OCI-LY7 (cell line): ENCODE measurements at regions not wholly inside any gene's neighbourhood (a gene's known extent, or its start where the extent isn't known, plus 50 kb on each side); places are given as distances from the start of the nearest gene placed in this dataset.

Source experiments
- BruUV-seq: library from RNA; stranded (reverse); fragments of 400-500 nt; replicated peaks from 2 replicates; lab custom pipeline; 2021; lab: Mats Ljungman, UMichigan
- CTCF ChIA-PET: fragments of 300-600 bp; sonication (Branson Sonifier 250); formaldehyde crosslinking; loops from one replicate; lab custom pipeline; 2022; ENCODE audit warnings: antibody characterized with exemption; ENCODE audit not compliant: unreplicated experiment; lab: Charles Lee
- POLR2A ChIA-PET: fragments of 300-600 bp; sonication (Branson Sonifier 250); formaldehyde crosslinking; loops from one replicate; lab custom pipeline; 2022; ENCODE audit warnings: antibody characterized with exemption; lab: Charles Lee
- DNase-seq: peaks from one replicate; pipeline ENCODE4 v3.0.0-alpha.2; 2015; ENCODE audit warnings: low spot score
- H2AFZ ChIP-seq: fragments of 200-600 bp; sonication (generic), shearing (Covaris generic); 2 replicates; pipeline ENCODE4 v1.6.1; 2014; ENCODE audit warnings: mild to moderate bottlenecking, antibody characterized with exemption, low read length, moderate library complexity
- H3K27ac ChIP-seq: fragments of 200-600 bp; sonication (generic); 2 replicates; pipeline ENCODE4 v1.5.1; 2014; ENCODE audit warnings: mixed run types, low read depth, mild to moderate bottlenecking, moderate library complexity, low read length, inconsistent platforms; ENCODE audit not compliant: poor library complexity, severe bottlenecking
- H3K36me3 ChIP-seq: fragments of 200-600 bp; sonication (generic); 2 replicates; pipeline ENCODE4 v1.6.1; 2014; ENCODE audit warnings: mild to moderate bottlenecking, antibody characterized with exemption, low read length, moderate library complexity, mixed read lengths; ENCODE audit not compliant: insufficient read depth
- H3K4me1 ChIP-seq: fragments of 200-600 bp; sonication (generic); 2 replicates; pipeline ENCODE4 v1.5.1; 2014; ENCODE audit warnings: mild to moderate bottlenecking, low read length; ENCODE audit not compliant: insufficient read depth, poor library complexity, severe bottlenecking
- H3K4me2 ChIP-seq: fragments of 200-600 bp; sonication (generic); 2 replicates; pipeline ENCODE4 v1.6.1; 2014; ENCODE audit warnings: mild to moderate bottlenecking, low read length
- H3K4me3 ChIP-seq: fragments of 200-600 bp; sonication (generic); 2 replicates; pipeline ENCODE4 v1.5.1; 2014; ENCODE audit warnings: mild to moderate bottlenecking, low read depth, low read length; ENCODE audit not compliant: poor library complexity, severe bottlenecking
- H3K79me2 ChIP-seq: fragments of 200-600 bp; sonication (generic); 2 replicates; pipeline ENCODE4 v1.6.1; 2016; ENCODE audit warnings: low read depth, mild to moderate bottlenecking, low read length, moderate library complexity, mixed read lengths; ENCODE audit not compliant: insufficient read depth
- H3K9me2 ChIP-seq: fragments of 200-600 bp; sonication (generic); 2 replicates; pipeline ENCODE4 v1.6.1; 2016; ENCODE audit warnings: mild to moderate bottlenecking, low read length, mixed read lengths; ENCODE audit not compliant: insufficient read depth
- H3K9me3 ChIP-seq: fragments of 200-600 bp; sonication (generic); 2 replicates; pipeline ENCODE4 v1.6.1; 2014; ENCODE audit warnings: mild to moderate bottlenecking, mixed run types, low read length, mixed read lengths
- H4K20me1 ChIP-seq: fragments of 200-600 bp; sonication (generic); 2 replicates; pipeline ENCODE4 v1.6.1; 2014; ENCODE audit warnings: mild to moderate bottlenecking, antibody characterized with exemption, low read length, moderate library complexity, mixed read lengths; ENCODE audit not compliant: insufficient read depth
- EZH2phosphoT487 ChIP-seq: fragments of 200-600 bp; sonication (generic); IDR thresholded peaks from 2 replicates; pipeline ENCODE4 v1.6.1; 2018; ENCODE audit warnings: low read depth, borderline replicate concordance, mild to moderate bottlenecking, mixed run types, antibody characterized with exemption, low read length, moderate library complexity, mixed read lengths
- intact Hi-C: fragments of 100-400 bp; cut with micrococcal nuclease; formaldehyde crosslinking; loops from one replicate; pipeline ENCODE4 v1.10.0; 2022; ENCODE audit not compliant: unreplicated experiment
- TF ChIP-seq, protein P1 (sequence below): fragments of 200-600 bp; sonication (generic); conservative IDR thresholded peaks from 2 replicates; pipeline ENCODE4 v1.5.1; 2014; ENCODE audit warnings: mild to moderate bottlenecking, antibody characterized with exemption, low read length, moderate library complexity, mixed read lengths

DNA sequence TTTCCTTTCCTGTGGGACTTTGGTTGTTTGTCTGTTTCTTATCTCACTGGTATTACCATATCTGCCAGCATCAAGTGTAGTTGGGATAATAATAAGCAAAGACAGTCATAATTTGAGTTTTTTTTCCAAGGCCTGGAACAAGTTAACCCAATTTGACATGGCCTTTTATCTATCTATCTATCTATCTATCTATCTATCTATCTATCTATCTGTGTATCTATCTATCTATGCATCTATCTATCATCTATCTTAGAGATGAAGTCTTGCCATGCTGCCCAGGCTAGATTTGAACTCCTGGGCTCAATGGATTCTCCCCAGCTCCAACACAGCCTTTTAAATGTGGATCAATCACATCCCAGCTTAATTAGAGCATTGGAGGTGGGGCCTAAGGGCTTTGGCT is 174.1 kb upstream of the CSF3R start:
- ChIA-PET CTCF (no interaction called here), POLR2A (no interaction called here)
- Histone ChIP-seq H4K20me1 (no peaks in the 10 kb centered on the region), H3K4me1 (no peaks in the 10 kb centered on the region), H3K9me2 (no peaks in the 10 kb centered on the region), H2AFZ (no peak overlapping the region), H3K27ac (no peak overlapping the region), H3K79me2 (no peaks in the 10 kb centered on the region), H3K9me3 (no peaks in the 10 kb centered on the region), H3K36me3 (no peaks in the 10 kb centered on the region), H3K4me2 (no peak overlapping the region), H3K4me3 (no peak overlapping the region)
- no TSS peak for BruUV-seq
- TF ChIP-seq EZH2phosphoT487 = no peak
- TF ChIP-seq, protein P1, sequence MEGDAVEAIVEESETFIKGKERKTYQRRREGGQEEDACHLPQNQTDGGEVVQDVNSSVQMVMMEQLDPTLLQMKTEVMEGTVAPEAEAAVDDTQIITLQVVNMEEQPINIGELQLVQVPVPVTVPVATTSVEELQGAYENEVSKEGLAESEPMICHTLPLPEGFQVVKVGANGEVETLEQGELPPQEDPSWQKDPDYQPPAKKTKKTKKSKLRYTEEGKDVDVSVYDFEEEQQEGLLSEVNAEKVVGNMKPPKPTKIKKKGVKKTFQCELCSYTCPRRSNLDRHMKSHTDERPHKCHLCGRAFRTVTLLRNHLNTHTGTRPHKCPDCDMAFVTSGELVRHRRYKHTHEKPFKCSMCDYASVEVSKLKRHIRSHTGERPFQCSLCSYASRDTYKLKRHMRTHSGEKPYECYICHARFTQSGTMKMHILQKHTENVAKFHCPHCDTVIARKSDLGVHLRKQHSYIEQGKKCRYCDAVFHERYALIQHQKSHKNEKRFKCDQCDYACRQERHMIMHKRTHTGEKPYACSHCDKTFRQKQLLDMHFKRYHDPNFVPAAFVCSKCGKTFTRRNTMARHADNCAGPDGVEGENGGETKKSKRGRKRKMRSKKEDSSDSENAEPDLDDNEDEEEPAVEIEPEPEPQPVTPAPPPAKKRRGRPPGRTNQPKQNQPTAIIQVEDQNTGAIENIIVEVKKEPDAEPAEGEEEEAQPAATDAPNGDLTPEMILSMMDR = no peak
- no peak for DNase-seq
- intact Hi-C loops = no loop called here

DNA sequence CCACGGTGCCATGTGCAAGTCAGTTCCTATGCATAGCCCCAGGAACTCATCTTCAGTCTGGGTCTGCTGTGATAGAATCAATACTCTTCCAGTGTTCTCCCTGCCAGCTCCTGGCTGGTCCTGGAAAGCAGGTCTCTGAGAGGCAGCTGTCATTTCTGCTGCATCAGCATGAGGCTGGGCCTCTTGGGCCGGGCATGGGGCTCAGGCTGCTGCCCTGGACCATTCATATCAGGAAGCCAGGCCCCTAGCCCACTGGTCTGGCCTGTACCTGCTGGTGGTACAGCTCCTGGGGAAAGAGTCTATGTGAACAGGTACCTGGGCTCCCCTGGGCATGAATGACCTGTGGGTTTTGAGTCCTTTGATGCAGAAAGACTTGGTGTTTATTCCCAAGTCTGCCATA is 173.6 kb upstream of the CSF3R start:
- no peak overlapping the region for H3K4me3 ChIP-seq
- H3K4me1 ChIP-seq = no peaks in the 10 kb centered on the region
- H4K20me1 ChIP-seq = no peaks in the 10 kb centered on the region
- no peak overlapping the region for H3K27ac ChIP-seq
- H3K9me3 ChIP-seq = no peaks in the 10 kb centered on the region
- ChIA-PET CTCF (interaction anchor here (1.3 kb wide), 1 partner anchor 18 kb away, joined by 3 read pairs; no protein-coding TSS in a partner anchor), POLR2A (no interaction called here)
- no peaks in the 10 kb centered on the region for H3K36me3 ChIP-seq
- DNase-seq = no peak
- H3K79me2 ChIP-seq = no peaks in the 10 kb centered on the region
- H2AFZ ChIP-seq = no peak overlapping the region
- no peak overlapping the region for H3K4me2 ChIP-seq
- intact Hi-C loops = no loop called here
- H3K9me2 ChIP-seq = no peaks in the 10 kb centered on the region
- no TSS peak for BruUV-seq
- no peak for TF ChIP-seq EZH2phosphoT487
- TF ChIP-seq, protein P1 = no peak

- no peak for TF ChIP-seq EZH2phosphoT487
- TF ChIP-seq, protein P1 = no peak
- no peak overlapping the region for H2AFZ ChIP-seq
- ChIA-PET POLR2A (no interaction called here), CTCF (no interaction called here)
- no peak for DNase-seq
- H3K4me3 ChIP-seq = no peak overlapping the region
- no peak overlapping the region for H3K27ac ChIP-seq
- no peaks in the 10 kb centered on the region for H3K4me1 ChIP-seq
- no peaks in the 10 kb centered on the region for H3K36me3 ChIP-seq
- BruUV-seq = no TSS peak
- no peak overlapping the region for H3K4me2 ChIP-seq
- no peaks in the 10 kb centered on the region for H4K20me1 ChIP-seq
- no peaks in the 10 kb centered on the region for H3K9me3 ChIP-seq
- no peaks in the 10 kb centered on the region for H3K79me2 ChIP-seq
- intact Hi-C loops = loop anchor here (5.0 kb wide), 1 partner anchor 77 kb away; no protein-coding TSS in a partner anchor
- H3K9me2 ChIP-seq = no peaks in the 10 kb centered on the region
These were observed 171.9 kb upstream of the CSF3R start for GRCh38 chr1:36654586-36654985.
